BJ (cell line): ENCODE measurements at regions not wholly inside any gene's neighbourhood (a gene's known extent, or its start where the extent isn't known, plus 50 kb on each side); places are given as distances from the start of the nearest gene placed in this dataset.

Experiments used
- CTCF ChIA-PET: fragments of 350-600 bp; formaldehyde crosslinking; extraction: SDS; loops from one replicate; lab custom pipeline; 2021; ENCODE audit warnings: antibody characterized with exemption, inconsistent platforms; lab: Yijun Ruan, JAX
- POLR2A ChIA-PET: fragments of 300-600 bp; sonication (Branson Sonifier 250); formaldehyde crosslinking; extraction: SDS; loops from one replicate; lab custom pipeline; 2021; ENCODE audit warnings: antibody characterized with exemption; lab: Charles Lee
- DNase-seq: peaks from one replicate; pipeline ENCODE4 v3.0.0-alpha.2; 2011; ENCODE audit warnings: low read depth
- H3K27me3 ChIP-seq: 2 replicates; pipeline ENCODE4 v1.6.0; 2011; ENCODE audit warnings: low read length; ENCODE audit not compliant: control insufficient read depth, insufficient read depth
- H3K36me3 ChIP-seq: 2 replicates; pipeline ENCODE4 v1.5.1; 2011; ENCODE audit warnings: low read length; ENCODE audit not compliant: control insufficient read depth, insufficient read depth
- H3K4me3 ChIP-seq: 2 replicates; pipeline ENCODE4 v1.5.1; 2011; ENCODE audit warnings: low read depth, mild to moderate bottlenecking, control low read depth, low read length
- TF ChIP-seq, protein P1 (sequence below): IDR thresholded peaks from 2 replicates; pipeline ENCODE4 v1.5.1; 2011; ENCODE audit warnings: low read depth, mild to moderate bottlenecking, control low read depth, inconsistent platforms, low read length, moderate library complexity; ENCODE audit not compliant: insufficient read depth

DNA sequence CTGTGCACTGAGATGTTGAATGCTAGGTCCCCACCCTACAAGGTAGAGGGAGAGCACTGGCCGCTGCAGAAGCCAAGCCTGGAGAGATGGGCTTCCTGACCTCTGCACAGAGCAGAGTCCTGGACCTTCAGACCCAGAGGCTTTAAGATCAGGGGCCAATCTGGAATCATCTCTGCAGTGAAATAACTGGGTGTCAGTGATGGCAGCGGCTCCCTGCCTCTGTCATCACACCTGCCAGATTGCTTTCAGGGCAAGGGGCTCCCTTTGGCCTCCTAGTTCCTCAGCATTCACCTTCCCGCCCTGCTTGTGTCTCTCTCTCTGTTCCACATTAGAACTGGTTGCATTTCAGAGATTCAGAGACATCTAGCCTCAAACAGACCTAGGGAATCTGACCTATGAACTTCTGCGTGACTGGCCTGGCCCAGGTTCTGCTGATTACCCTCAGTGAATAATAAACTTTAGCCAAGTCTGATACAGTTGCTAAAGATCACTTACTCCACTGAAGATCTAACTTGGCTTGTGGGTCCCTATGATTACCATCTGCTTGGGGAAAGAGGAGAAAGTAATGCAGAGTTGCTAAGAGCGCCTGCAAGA lies 87.8 kb downstream of the ATP1A1 start:
- POLR2A ChIA-PET, result no interaction called here
- TF ChIP-seq, protein P1, sequence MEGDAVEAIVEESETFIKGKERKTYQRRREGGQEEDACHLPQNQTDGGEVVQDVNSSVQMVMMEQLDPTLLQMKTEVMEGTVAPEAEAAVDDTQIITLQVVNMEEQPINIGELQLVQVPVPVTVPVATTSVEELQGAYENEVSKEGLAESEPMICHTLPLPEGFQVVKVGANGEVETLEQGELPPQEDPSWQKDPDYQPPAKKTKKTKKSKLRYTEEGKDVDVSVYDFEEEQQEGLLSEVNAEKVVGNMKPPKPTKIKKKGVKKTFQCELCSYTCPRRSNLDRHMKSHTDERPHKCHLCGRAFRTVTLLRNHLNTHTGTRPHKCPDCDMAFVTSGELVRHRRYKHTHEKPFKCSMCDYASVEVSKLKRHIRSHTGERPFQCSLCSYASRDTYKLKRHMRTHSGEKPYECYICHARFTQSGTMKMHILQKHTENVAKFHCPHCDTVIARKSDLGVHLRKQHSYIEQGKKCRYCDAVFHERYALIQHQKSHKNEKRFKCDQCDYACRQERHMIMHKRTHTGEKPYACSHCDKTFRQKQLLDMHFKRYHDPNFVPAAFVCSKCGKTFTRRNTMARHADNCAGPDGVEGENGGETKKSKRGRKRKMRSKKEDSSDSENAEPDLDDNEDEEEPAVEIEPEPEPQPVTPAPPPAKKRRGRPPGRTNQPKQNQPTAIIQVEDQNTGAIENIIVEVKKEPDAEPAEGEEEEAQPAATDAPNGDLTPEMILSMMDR, result no peak
- Histone ChIP-seq H3K27me3 (peaks cover 1% of the 10 kb centered on the region; the same call in 1 of the 2 replicates), H3K36me3 (no peaks in the 10 kb centered on the region), H3K4me3 (no peak overlapping the region)
- no peak for DNase-seq
- CTCF ChIA-PET, result interaction anchor here (0.7 to 3.2 kb wide), 3 partner anchors 11 to 24 kb away, joined by 4 to 11 read pairs (median 7); no protein-coding TSS in a partner anchor

DNA sequence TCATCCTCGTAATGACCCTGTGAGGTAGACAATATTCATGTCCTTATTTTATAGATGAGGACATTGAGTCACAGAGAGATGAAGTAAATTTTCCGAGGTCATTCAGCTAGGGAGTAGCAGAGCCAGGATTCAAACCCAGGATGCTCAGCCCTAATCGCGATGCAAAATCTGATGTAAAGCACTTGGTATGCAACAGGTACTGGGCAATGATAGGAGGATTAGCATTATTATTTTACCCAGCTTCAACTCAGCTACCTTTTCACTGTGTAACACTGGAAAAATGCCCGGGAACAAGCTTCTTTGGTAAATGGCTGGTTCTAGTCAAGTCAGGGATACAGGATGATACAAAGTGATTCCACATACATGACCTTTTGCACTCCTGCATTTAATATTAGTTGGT lies 88.7 kb downstream of the ATP1A1 start:
- POLR2A ChIA-PET, result no interaction called here
- TF ChIP-seq, protein P1, result no peak
- Histone ChIP-seq H3K27me3 (peaks cover 3% of the 10 kb centered on the region; the same call in 1 of the 2 replicates), H3K4me3 (no peak overlapping the region), H3K36me3 (no peaks in the 10 kb centered on the region)
- CTCF ChIA-PET, result interaction anchor here (0.7 to 3.2 kb wide), 3 partner anchors 12 to 309 kb away, joined by 3 to 11 read pairs (median 4); no protein-coding TSS in a partner anchor
- DNase-seq, result no peak

DNA sequence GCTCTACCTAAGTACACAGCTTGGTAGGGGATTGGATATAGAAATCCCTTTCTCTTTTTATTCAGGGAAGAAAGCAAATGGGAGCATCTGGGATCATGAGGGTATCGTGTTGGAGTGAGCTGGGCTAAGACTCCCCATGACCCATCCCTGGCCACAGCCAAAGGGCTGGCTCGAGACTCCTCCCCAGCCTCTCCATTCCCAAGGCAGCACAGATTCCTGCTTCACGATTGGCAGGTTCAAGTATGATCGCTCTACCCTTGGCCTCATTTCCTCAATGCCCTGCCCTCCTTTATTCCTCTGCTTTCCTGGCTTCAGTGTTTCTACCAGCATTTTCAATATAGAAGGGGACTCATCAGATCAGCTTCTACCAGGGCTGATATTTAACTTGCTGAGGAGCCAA lies 89.7 kb downstream of the ATP1A1 start:
- Histone ChIP-seq H3K4me3 (no peak overlapping the region), H3K27me3 (peaks cover 3% of the 10 kb centered on the region; the same call in 1 of the 2 replicates), H3K36me3 (no peaks in the 10 kb centered on the region)
- TF ChIP-seq, protein P1, result no peak
- ChIA-PET POLR2A (no interaction called here), CTCF (interaction anchor here (1.3 to 3.2 kb wide), 2 partner anchors 23 to 310 kb away, joined by 3 to 11 read pairs; no protein-coding TSS in a partner anchor)
- DNase-seq, result no peak

DNA sequence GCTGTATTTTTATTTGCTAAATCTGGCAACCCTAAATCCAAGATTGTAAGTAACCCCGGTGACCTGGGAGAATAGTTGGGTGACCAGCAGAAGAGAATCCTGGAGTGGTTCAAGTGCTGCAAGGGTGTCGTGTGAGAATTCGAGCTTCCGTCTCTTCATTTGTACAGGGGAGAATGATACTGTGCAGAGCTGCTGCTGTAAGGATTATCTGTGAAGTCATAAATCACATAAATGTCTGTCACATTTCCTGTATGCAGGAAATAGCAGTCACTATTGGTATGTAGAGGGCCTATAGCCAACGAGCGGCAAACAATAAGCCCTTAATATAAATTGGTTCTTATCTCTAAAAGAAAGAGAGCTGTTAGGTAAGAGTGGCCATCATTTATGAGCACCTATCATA lies 90.7 kb downstream of the ATP1A1 start:
- H3K27me3 ChIP-seq, result peaks cover 4% of the 10 kb centered on the region; the same call in 1 of the 2 replicates
- ChIA-PET CTCF (interaction anchor here (0.7 to 3.2 kb wide), 2 partner anchors 15 to 22 kb away, joined by 4 to 11 read pairs; no protein-coding TSS in a partner anchor), POLR2A (no interaction called here)
- H3K4me3 ChIP-seq, result no peak overlapping the region
- TF ChIP-seq, protein P1, result no peak
- DNase-seq, result no peak
- no peaks in the 10 kb centered on the region for H3K36me3 ChIP-seq
